ENCODE measurements at regions not wholly inside any gene's neighbourhood (a gene's known extent, or its start where the extent isn't known, plus 50 kb on each side); places are given as distances from the start of the nearest gene placed in this dataset.

- no peak for TF ChIP-seq CTCF (conservative IDR thresholded peaks at IDR 0.05; ENCODE audit: low read depth, low read length)
- no peak for TF ChIP-seq EZH2 (IDR thresholded peaks at IDR 0.05; ENCODE audit: low read length, unreplicated experiment)
- TF ChIP-seq EZH2phosphoT487 (IDR thresholded peaks at IDR 0.05; ENCODE audit: borderline replicate concordance, low read length): no peak
Observed at GRCh38 chr12:91861554-91861953, 284.1 kb downstream of the BTG1 start.

All from PC-3 (cell line).